CD4-positive, alpha-beta T cell treated with Interleukin-15 for 1 hour (primary cell): ENCODE measurements at regions not wholly inside any gene's neighbourhood (a gene's known extent, or its start where the extent isn't known, plus 50 kb on each side); places are given as distances from the start of the nearest gene placed in this dataset.

Experiments
- DNase-seq: peaks from one replicate; pipeline ENCODE4 v3.0.0-alpha.2; 2020

- no peak for DNase-seq
Measured at GRCh38 chr5:34487956-34488355, 168.2 kb upstream of the RAI14 start.

GRCh38 chr5:34488984-34489383 lies 167.1 kb upstream of the RAI14 start:
- DNase-seq, result no peak

- no peak for DNase-seq
Measured at GRCh38 chr5:34490506-34491250, 165.4 kb upstream of the RAI14 start.

- DNase-seq, result no peak
Measured at GRCh38 chr5:34491251-34491620, 164.9 kb upstream of the RAI14 start.

- DNase-seq, result no peak
Measured at GRCh38 chr5:34494111-34494755, 161.9 kb upstream of the RAI14 start.

GRCh38 chr5:34495178-34495577 lies 160.9 kb upstream of the RAI14 start:
- no peak for DNase-seq

GRCh38 chr5:34496260-34496691 lies 159.9 kb upstream of the RAI14 start:
- no peak for DNase-seq

GRCh38 chr5:34496701-34497469 lies 159.2 kb upstream of the RAI14 start:
- no peak for DNase-seq

GRCh38 chr5:34497470-34497808 lies 158.7 kb upstream of the RAI14 start:
- no peak for DNase-seq

- DNase-seq, result no peak
Measured at GRCh38 chr5:34498572-34498971, 157.6 kb upstream of the RAI14 start.

GRCh38 chr5:34499001-34499734 lies 157.0 kb upstream of the RAI14 start:
- peak; percentile 53 for DNase-seq

GRCh38 chr5:34500236-34500847 lies 155.8 kb upstream of the RAI14 start:
- no peak for DNase-seq

GRCh38 chr5:34501016-34501415 lies 155.1 kb upstream of the RAI14 start:
- DNase-seq, result no peak

- DNase-seq, result no peak
Measured at GRCh38 chr5:34501840-34502239, 154.3 kb upstream of the RAI14 start.

- DNase-seq, result no peak
Measured at GRCh38 chr5:34502581-34502980, 153.5 kb upstream of the RAI14 start.

GRCh38 chr5:34503379-34504253 lies 152.5 kb upstream of the RAI14 start:
- no peak for DNase-seq

- no peak for DNase-seq
Measured at GRCh38 chr5:34504967-34505366, 151.2 kb upstream of the RAI14 start.

GRCh38 chr5:34505731-34506130 lies 150.4 kb upstream of the RAI14 start:
- no peak for DNase-seq

- DNase-seq, result no peak
Measured at GRCh38 chr5:34507933-34508332, 148.2 kb upstream of the RAI14 start.

- no peak for DNase-seq
Measured at GRCh38 chr5:34509392-34509791, 146.7 kb upstream of the RAI14 start.

GRCh38 chr5:34510002-34510401 lies 146.1 kb upstream of the RAI14 start:
- no peak for DNase-seq

- no peak for DNase-seq
Measured at GRCh38 chr5:34511063-34511462, 145.1 kb upstream of the RAI14 start.
